Neural progenitor cell (in vitro differentiated cells): ENCODE measurements at regions not wholly inside any gene's neighbourhood (a gene's known extent, or its start where the extent isn't known, plus 50 kb on each side); places are given as distances from the start of the nearest gene placed in this dataset.

ENCODE experiments used
- EZH2 ChIP-seq: fragments of 200-600 bp; sonication (generic); IDR thresholded peaks from 2 replicates; pipeline ENCODE4 v1.6.1; 2017; ENCODE audit warnings: antibody characterized with exemption, mild to moderate bottlenecking, moderate library complexity
- EZH2phosphoT487 ChIP-seq: fragments of 200-600 bp; sonication (generic); IDR thresholded peaks from 2 replicates; pipeline ENCODE4 v1.6.1; 2017; ENCODE audit warnings: antibody characterized with exemption
- TF ChIP-seq, protein P1 (sequence below): fragments of 200-600 bp; sonication (generic); IDR thresholded peaks from 2 replicates; pipeline ENCODE4 v1.5.1; 2017; ENCODE audit warnings: antibody characterized with exemption, mild to moderate bottlenecking

- TF ChIP-seq, protein P1, sequence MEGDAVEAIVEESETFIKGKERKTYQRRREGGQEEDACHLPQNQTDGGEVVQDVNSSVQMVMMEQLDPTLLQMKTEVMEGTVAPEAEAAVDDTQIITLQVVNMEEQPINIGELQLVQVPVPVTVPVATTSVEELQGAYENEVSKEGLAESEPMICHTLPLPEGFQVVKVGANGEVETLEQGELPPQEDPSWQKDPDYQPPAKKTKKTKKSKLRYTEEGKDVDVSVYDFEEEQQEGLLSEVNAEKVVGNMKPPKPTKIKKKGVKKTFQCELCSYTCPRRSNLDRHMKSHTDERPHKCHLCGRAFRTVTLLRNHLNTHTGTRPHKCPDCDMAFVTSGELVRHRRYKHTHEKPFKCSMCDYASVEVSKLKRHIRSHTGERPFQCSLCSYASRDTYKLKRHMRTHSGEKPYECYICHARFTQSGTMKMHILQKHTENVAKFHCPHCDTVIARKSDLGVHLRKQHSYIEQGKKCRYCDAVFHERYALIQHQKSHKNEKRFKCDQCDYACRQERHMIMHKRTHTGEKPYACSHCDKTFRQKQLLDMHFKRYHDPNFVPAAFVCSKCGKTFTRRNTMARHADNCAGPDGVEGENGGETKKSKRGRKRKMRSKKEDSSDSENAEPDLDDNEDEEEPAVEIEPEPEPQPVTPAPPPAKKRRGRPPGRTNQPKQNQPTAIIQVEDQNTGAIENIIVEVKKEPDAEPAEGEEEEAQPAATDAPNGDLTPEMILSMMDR: no peak
- TF ChIP-seq EZH2: no peak
- TF ChIP-seq EZH2phosphoT487: no peak
These were observed 290.4 kb upstream of the TBL1XR1 start for GRCh38 chr3:177487635-177488186.
